ENCODE measurements at regions not wholly inside any gene's neighbourhood (a gene's known extent, or its start where the extent isn't known, plus 50 kb on each side); places are given as distances from the start of the nearest gene placed in this dataset.

DNA sequence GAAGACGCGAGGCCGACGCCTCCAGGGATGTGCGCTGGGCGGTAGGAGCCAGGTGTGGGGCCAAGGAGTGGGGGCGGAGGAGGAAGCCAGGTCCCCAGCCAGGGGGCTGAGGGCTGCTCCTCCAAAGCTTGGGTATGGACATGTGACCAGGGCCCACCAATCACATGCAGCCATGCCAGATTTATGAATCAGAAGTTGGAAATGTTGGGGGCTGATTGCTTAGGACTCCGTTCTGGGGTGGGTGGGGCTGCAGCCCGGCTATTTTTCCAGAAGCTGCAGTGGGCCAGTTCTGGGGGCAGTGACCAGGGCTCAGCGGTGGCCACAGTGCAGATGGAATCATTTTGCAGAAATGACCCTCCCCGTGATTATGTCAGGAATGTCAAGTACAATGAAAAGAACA lies 96.0 kb downstream of the CEBPB start:
- DNase-seq: no peak

DNA sequence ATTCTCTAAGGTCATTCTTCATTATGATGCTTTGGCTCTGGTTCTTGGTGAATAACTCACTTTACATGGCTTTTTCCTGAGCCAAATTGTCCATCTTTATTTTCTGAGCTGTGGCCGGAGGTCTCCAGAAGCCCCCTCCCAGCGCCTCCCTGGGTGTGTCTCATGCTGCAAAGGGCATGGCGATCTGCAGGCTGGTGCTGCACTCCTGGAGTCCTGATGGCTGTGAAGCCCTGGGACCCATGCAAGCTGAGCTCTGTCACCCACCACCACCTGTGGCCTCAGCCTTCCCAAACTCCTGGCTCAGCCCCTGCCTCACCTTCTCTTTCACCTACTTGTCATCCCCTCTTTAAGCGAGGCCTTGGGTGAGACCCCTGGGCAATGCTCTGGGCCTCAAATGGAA lies 96.9 kb downstream of the CEBPB start:
- DNase-seq: no peak

DNA sequence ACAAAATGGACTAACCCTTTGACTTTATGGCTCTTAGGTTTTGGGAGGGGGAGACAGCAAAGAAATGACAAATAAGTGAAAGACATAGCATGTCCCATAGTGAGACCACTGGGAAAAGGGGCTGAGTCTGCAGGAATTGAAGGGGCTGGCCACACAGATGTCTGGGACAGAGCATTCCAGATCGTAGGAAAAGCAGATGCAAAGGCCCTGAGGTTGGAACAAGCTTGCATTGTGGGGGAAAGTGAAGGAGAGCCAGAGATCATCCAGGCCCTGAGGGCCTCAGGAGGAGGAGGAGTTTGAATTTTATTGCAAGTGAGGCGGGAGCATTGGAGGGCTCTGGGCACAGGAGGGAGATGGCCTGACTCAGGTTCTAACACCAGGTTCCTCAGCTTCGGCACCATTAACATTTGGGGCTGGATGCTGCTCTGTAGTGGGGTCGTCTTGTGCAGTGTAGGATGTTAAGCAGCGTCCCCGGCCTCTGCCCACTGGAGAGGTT lies 97.5 kb downstream of the CEBPB start:
- no peak for DNase-seq

DNA sequence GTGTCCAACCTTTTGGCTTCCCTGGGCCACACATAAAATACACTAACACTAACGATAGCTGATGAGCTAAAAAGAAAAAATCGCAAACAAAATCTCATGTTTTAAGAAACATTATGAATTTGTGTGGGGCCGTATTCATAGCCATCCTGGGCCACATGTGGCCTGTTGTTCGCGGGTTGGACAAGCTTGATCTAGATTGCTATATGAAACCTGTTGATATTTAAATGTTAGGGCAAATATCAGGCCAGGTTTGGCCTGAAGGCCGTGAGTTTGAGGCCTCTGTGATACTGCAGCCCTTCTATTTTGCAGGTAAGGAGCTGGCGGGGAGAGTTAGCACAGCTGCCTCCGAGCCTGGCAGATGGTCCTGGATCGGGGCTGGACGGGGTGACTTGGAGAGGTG lies 99.0 kb downstream of the CEBPB start:
- no peak for DNase-seq

DNA sequence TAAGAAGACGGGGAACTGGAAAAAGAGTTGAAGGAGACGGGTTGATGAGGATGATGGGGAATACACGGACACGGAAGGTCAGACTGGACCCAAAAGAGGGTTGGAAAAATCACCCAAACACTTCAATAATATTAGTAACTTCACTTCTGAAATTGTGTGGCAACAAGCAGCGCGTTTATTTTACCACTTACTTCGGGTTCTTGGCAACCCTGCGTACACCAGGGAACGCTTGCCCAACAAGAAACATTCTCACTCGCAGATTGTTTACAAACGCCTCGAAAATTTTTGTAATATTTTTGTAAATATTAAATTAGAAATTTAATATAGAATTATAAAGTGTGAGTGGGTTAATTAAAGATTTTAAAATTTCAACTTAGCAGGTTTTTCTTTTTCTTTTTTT lies 99.5 kb downstream of the CEBPB start:
- no peak for DNase-seq

DNA sequence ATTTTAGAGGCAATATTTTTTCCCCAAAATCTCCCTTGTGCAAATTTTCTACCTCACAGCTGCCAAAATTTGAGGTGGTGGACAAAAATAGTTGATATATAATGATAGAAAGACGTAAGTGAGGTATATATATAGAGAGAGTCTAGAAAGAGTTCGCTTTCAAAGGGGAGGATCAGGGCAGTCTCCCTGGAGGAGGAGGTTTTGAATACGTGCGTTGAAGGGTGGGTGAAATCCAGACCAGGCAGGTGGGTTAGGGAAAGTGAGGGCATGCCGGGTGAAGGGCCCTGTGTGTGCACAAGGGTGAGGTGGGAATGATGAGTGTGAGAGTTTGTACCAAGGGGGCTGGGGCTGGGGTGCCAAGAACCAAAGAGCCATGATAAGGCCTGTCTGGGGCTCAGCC lies 100.2 kb downstream of the CEBPB start:
- DNase-seq: no peak

DNA sequence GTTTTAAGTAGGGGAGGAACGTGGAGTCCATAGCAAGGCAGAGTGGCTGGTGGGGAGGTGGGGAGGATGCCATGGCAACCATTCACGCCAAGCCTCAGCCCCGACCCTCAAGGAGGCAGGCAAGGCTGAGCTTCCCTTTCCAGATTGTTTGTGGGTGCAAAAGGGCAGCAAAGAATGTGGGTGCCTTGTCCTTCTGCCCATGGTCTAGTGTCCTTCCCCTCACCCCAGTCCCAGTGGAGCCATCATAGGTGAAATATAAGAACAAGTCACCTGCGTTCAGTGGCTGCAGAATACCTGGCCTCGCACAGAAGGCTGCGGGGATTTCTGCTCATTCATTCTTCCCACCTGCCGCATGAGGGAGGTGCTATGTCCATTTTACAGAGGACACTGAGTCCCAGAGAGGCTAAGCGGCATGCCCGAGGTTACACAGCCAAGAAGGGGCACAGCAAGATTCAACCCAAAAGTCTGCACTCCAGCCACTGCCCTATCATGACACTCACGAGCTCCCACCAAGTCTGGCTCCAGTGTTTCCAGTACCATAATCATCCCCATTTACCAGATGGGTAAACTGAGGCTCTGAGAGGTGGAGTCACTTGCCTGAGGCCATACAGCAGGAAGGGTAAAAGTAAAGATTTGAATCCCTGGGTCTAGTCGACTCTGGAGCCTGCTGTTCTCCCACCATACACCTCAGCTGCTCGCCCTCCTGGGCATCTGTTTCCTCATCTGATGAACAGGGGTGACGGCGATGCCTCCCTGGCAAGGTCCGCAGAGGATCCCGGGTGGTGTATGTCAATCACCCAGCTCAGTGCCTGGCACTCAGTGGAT lies 100.8 kb downstream of the CEBPB start:
- DNase-seq: no peak

DNA sequence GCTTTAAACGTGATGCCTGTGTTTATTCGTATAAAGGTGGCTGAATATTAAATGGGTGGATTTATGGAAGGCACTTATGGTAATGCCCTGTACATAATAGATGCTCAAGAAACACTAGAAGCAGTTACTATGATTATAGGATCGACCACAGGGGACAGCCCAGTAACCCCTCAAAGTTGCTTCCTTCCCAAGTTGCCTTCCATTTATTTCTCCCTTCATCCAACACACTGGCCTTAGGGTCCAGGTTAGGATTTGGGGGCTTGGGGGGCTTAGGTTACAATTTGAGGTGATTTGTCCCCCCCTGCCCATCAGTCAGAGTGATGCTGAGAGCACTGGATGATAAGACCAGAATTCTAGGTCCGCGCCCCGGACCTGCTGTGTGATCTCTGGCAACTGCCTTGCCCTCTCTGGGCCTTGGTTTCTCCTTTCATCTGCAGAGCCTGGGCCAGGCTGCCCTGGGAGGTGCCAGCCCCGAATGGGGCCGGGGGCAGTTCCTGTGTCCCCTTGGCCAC lies 101.5 kb downstream of the CEBPB start:
- DNase-seq: no peak

DNA sequence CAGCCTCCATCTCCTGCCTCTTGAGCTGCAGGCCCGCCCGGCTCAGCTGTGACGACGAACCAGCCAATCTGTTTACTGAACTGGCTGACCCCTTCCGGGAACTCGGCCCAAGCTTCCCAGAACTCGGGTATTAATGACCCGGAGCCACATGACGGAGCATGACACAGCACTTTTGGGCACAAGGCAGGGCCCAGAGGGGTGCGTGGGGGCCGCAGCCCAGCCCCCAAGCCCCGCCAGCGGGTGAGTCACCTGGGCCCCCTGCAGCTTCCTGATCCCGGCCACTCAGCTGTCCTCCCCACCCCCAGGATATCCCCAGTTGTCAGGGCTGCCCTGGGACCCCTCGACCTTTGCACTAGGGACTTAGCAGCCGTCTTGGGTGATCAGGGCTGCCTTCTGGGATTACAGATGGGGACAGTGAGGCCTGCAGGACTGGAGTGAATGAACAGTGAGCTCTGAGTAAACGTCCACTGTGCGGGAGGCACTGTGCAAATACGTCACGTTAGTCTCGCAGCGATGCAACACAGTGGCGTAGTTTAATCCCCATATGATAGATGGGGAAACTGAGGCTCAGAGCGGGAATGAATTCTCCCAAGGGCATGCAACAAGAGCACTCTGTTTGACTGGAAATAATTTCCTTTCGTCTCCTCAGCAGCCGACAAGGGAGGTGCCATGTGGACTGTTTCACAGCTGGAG lies 102.1 kb downstream of the CEBPB start:
- no peak for DNase-seq

DNA sequence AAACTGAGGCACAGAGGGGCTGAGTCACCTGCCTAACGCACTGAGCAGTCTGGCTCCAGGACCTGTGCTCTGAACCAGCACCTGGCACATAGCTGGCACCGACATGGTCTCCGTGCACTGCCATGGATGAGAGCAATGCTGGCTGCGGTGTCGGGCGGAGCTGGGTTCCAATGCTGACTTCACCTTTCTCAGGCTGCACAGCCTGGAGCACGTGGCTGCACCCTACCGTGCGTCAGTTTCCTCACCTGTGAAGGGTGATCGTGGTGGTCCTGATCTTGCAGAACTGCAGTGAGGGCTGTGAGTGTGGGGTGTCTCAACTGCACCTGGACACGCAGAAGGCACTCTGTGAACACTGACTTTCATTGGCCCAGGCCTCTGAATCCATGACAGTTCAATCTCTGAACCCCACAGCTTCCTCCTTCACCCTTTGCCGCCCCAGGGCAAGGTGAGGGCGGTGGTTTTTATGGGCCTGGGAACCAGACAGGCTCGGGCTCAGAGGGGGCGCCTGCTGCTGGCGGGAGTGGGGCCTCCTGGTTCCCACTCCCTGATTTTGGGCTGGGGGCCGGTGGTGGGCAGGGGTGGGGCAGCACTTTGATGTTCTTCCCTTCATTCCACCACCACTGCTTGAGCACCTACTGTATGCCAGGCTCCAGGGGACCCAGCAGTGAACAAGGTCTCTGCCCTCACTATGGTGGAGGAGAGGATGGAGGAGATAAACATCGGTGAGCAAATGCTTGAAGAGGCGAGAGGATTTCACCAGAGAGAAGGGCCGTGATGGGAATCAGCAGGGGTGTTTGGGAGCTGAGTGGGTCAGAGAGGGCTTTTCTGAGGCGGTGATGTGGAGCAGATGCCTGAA lies 102.9 kb downstream of the CEBPB start:
- DNase-seq: no peak

DNA sequence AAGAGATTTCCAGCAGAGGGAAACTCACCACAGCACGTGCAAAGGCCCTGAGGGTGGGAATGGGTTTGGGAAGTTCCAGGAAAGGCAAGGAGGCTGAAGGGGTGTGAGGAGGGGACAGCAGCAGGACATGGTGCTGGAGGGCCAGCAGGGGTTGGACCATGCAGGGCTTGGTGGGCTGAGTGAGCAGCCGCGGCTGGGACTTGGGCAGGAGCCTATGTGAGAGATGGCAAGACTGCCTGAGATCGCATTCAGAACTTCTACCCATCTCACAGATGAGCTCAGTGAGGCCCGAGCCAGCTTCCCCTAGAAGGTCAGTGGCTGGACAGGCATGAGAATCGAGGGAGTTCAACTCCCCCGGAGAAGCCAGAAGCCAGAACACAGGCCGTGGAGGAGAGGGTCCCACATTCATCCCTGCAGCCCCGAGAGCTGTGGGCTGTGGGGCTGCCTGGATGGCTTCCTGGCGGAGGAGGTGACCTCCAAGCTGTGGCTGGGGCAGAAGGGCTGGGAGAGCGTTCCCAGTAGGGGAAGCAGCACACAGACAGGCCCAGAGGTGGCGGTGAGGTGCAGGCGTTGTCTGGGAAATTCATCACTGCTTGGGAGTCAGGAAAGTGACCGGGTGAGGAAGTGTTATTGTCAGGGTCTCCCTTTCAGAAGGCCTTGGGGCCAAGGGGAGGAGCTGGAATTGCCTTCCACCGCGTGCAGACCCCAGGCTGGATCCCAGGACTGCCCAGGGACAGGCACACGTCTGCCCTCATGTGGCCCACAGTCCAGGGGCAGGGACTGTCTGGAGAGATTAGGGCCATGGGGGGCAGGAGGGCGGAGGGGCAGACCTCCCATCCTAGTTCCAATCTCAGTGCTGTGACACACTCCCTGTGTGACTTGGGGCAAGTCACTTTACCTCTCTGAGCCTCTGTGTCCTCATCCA lies 103.8 kb downstream of the CEBPB start:
- no peak for DNase-seq

DNA sequence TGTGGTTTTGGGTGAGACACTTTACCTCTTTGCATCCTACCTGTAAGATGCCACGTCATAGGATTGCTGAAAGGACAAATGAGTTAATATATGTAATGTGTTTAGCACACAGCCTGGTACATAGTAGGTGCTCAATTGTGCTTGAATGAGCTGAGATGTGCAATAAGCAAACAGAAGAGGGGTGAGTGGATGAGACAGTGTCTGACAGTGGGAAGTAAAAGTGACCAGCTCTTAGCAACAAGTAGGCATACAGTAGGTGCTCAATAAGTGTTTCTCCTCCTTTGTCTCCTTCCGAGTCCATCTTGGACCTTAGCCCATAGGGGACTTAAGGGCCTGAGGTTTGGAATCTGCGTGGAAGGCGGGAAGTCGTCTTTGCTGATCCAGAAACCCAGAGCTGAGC lies 104.7 kb downstream of the CEBPB start:
- no peak for DNase-seq

DNA sequence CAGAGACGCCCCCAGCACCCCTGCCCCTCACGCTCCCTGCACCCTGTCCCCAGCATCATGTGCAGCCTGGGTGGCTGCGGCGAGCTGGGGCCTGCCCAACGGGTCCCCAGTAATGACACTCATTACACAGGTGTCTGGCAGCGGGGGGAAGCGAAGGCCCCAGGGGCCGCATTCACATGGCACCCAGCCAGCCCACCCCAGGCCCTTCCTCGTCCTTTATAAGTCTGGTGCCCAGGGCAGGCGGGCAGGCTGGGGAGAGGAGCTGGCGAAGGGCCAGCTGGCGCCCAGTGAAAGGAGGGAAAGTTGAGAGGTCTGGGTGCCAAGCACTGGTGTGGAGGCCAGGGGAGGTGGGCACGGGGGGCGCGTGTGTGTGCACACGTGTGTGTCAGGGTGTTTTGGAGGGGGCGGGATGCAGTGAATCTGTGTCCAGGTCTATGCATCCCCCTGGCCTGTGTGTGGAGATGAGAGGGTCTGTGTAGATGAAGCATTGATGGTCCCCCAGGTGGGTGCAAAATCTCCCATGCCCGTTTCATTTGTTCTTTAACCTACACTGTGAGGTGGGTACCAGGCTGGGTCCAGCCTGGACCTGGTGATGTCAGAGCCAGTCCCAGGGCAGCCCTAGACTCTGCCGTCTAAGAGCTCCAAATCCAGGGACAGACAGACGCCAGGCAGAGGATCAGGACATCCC lies 105.3 kb downstream of the CEBPB start:
- no peak for DNase-seq

DNA sequence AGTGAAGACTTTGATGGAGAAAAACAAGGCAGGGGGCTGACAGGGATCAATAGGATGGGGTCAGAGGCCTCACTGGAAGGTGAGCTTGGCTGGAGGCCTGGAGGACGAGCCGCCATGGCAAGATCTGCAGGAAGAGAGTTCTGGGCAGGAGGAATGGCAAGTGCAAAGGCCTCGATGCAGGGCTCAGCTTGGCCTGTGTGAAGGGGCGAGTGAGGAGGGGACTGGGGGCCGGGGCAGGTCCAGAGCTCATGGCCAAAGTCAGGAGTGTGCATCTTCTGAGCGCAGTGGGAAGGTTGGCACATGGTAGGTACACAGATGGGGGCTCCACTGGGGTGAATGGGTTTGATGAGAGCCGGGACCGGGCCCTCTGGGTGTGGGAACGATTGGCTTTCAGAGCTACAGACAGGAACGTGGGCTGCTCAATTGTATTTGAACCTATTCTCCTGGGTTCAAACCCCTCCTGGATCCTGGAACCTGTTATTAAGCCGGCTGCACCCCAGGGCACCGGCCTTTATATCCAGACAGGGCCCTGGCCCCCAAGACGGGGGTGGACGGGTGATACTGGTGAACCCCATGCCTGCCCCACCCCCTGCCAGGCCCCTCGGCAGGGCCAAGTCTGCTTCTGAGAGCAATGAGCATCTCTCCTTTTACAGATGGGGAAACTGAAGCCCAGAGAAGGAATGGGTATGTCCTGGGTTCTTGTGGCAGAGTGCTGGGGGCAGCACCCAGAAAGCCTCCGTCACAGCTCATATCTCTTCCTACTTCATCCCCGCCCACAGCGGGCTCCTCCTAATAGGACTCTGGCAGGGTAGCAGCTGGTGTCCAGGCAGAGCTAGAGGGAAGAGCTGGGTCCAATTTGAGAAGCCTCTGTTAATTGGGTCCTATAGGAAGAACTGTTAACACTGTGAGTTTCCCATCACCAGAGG lies 106.1 kb downstream of the CEBPB start:
- DNase-seq: no peak

DNA sequence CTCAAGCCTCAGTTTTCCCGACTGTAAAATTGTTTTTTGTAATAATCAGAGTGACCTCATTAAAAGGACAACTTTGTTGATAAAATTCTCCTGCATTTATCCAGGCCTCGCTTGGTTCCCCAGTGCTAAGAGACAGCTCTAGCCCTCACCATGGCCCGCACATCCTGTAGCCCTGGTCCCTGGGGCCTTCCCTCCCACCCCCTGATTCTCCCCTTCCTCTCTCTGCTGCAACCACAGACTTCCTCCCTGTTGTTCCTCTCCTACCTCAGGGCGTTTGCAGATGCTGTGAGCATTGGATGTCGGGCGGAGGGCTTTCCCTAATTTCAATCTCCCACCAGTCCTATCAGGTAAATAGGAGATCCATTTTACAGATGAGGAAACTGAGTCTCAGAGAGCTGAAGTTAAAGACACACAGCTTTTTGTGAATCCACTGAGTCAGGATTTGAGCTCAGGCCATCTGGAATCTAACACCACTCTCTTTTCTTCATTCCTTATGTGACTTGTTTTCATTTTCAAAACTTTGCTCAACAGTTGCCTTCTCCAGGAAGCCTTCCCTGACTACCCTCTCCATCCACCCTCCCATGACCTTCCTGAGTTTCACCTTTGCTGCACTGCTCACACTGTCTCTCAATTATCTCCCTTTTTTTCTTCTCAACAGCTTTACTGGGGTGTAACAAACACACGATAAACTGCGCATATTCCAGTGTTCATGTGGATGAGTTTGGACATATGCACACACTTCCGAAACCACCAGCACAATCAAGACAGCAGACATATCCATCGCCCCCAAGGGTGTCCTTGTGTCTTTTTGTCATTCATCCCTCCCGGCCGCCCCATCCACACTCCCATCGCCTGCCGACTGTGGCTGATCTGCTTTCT lies 107.1 kb downstream of the CEBPB start:
- DNase-seq: no peak

DNA sequence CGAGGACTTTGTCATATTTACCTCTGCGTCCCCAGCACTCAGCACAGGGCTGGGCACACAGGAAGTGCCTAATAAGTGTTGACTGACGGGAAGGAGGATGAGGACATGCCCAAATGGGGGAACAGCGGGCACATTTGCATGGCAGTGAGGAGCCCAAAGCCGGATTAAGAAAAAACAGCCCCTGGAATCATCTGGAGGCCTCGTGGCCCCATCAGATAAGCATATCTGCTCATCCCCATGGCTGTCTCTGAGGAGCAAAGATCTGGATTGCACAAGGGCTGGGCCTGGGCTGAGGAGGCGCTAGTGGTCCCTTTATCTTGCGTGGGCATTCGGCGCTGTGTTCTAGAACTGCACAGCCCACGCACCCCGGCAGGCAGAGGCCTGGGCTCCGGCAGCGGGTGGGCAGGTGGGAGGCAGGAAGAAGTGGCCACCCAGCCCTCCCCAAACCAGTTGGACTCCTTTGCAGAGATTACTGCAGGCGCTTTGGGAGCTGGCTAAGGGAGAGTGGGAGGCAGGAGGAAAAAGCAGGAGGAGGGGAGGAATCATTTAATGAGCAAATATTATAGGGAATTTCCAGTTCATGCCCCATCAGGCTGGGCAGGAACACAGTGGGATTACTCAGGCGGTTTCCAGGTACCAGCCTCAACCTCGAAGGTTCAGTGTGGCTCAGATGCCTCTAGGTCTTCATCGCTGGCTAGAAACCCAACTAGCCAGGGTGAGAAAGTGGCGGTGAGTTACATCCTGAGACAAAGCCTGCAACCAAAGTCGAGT lies 108.1 kb downstream of the CEBPB start:
- DNase-seq: no peak

DNA sequence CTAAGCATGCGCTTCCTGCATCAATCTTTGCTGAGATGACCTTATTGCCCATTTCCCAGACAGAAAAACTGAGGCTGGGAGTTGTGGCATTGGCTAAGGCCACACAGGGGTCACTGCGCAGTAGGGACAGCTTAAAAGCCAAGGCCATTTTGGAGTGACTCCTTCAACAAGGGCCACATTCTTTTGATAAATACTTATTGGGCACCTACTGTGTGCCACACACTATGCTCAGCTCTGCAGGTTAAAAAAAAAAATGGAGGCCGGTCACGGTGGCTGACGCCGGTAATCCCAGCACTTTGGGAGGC lies 108.6 kb downstream of the CEBPB start:
- DNase-seq: no peak

DNA sequence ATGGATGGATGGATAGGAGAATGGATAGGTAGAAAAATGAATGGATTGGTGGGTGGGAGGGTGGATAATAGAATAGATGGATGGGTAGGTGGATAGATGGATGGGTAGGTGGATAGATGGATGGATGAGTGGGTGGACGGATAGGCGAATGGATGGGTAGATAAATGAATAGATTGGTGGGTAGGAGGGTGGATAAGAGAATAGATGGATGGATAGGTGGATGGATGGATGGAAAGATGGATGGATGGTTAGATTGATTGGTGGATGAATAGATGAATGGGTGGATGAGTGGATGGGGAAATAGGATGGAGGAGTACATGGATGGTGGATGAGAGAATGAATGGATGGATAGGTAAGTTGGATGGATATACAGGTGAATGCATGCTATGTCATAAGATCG lies 110.5 kb downstream of the CEBPB start:
- no peak for DNase-seq

DNA sequence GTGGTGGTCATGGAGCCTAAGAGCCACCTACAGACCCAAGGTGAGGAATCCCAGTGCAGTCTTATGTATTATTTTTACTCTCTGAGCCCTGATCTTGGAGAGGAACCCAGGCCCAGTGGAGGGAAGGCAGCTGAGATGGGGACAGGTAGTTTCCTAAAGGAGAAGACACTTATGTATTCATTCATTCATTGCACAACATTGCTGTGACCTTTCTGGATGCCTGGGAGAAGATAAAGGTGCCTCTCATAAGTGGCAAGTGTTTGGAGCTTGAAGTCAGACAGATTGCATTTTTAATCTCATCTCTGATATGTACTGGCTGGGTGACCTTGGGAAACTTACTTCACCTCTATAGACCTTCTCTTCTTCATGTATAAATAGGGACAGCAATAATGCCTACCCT lies 111.1 kb downstream of the CEBPB start:
- no peak for DNase-seq
